ENCODE measurements at regions not wholly inside any gene's neighbourhood (a gene's known extent, or its start where the extent isn't known, plus 50 kb on each side); places are given as distances from the start of the nearest gene placed in this dataset.
A peak's percentile ranks its signal among the peaks of the same experiment; 100 is the strongest.

GRCh38 chr17:15177343-15177742 is 87.8 kb downstream of the PMP22 start:
- Histone ChIP-seq H3K4me3 (ENCODE audit: low read length) (no peak overlapping the region), H3K27ac (ENCODE audit: low read depth, low read length) (no peak overlapping the region), H3K9ac (ENCODE audit: extremely low read depth, low read length, poor library complexity, severe bottlenecking) (no peak overlapping the region), H3K27me3 (ENCODE audit: control insufficient read depth, insufficient read depth, low read length, poor library complexity, severe bottlenecking) (no peaks in the 10 kb centered on the region), H3K36me3 (ENCODE audit: control insufficient read depth, insufficient read depth, low read length) (no peaks in the 10 kb centered on the region), H3K4me1 (ENCODE audit: control insufficient read depth, insufficient read depth, low read length) (no peaks in the 10 kb centered on the region), H3K9me3 (ENCODE audit: control insufficient read depth, low read length) (no peaks in the 10 kb centered on the region)
- TF ChIP-seq CTCF (conservative IDR thresholded peaks at IDR 0.05), result no peak
- Mint-ChIP-seq H3K36me3 (ENCODE audit: low read depth) (no peaks in the 10 kb centered on the region), H3K4me3 (no peak overlapping the region), H3K27ac (no peak overlapping the region), H3K27me3 (ENCODE audit: insufficient read depth) (no peaks in the 10 kb centered on the region), H3K9me3 (no peaks in the 10 kb centered on the region), H3K4me1 (peaks cover 7% of the 10 kb centered on the region)
- no peak for DNase-seq
- WGBS, 2 experiments (ENCODE audit: insufficient coverage in 1 of 2, insufficient read length in 1 of 2), result 93 to 98% methylated on average over 2 of the region's 2 CpGs

GRCh38 chr17:15175356-15175755 is 89.8 kb downstream of the PMP22 start:
- Mint-ChIP-seq H3K36me3 (ENCODE audit: low read depth) (no peaks in the 10 kb centered on the region), H3K4me3 (no peak overlapping the region), H3K27ac (no peak overlapping the region), H3K4me1 (peaks cover 4% of the 10 kb centered on the region), H3K9me3 (no peaks in the 10 kb centered on the region), H3K27me3 (ENCODE audit: insufficient read depth) (no peaks in the 10 kb centered on the region)
- no peak for TF ChIP-seq CTCF (conservative IDR thresholded peaks at IDR 0.05)
- Histone ChIP-seq H3K9ac (ENCODE audit: extremely low read depth, low read length, poor library complexity, severe bottlenecking) (no peak overlapping the region), H3K36me3 (ENCODE audit: control insufficient read depth, insufficient read depth, low read length) (no peaks in the 10 kb centered on the region), H3K4me3 (ENCODE audit: low read length) (no peak overlapping the region), H3K9me3 (ENCODE audit: control insufficient read depth, low read length) (no peaks in the 10 kb centered on the region), H3K27me3 (ENCODE audit: control insufficient read depth, insufficient read depth, low read length, poor library complexity, severe bottlenecking) (no peaks in the 10 kb centered on the region), H3K27ac (ENCODE audit: low read depth, low read length) (no peak overlapping the region), H3K4me1 (ENCODE audit: control insufficient read depth, insufficient read depth, low read length) (no peaks in the 10 kb centered on the region)
- WGBS, 2 experiments (ENCODE audit: insufficient coverage in 1 of 2, insufficient read length in 1 of 2), result 75 to 83% methylated on average over 1 to 7 of the region's 7 CpGs
- DNase-seq, result no peak

- Mint-ChIP-seq H3K27ac (no peak overlapping the region), H3K36me3 (ENCODE audit: low read depth) (no peaks in the 10 kb centered on the region), H3K9me3 (no peaks in the 10 kb centered on the region), H3K4me3 (no peak overlapping the region), H3K27me3 (ENCODE audit: insufficient read depth) (no peaks in the 10 kb centered on the region), H3K4me1 (peaks cover 9% of the 10 kb centered on the region)
- H3K4me1 ChIP-seq (ENCODE audit: control insufficient read depth, insufficient read depth, low read length), result no peaks in the 10 kb centered on the region
- peak; percentile 93 for TF ChIP-seq CTCF (conservative IDR thresholded peaks at IDR 0.05)
- H3K9me3 ChIP-seq (ENCODE audit: control insufficient read depth, low read length), result no peaks in the 10 kb centered on the region
- DNase-seq, result peak; percentile 96
- H3K9ac ChIP-seq (ENCODE audit: extremely low read depth, low read length, poor library complexity, severe bottlenecking), result no peak overlapping the region
- WGBS, 2 experiments (ENCODE audit: insufficient coverage in 1 of 2, insufficient read length in 1 of 2), result 26 to 43% methylated on average over 8 to 9 of the region's 9 CpGs
- no peaks in the 10 kb centered on the region for H3K36me3 ChIP-seq (ENCODE audit: control insufficient read depth, insufficient read depth, low read length)
- no peak overlapping the region for H3K4me3 ChIP-seq (ENCODE audit: low read length)
- no peak overlapping the region for H3K27ac ChIP-seq (ENCODE audit: low read depth, low read length)
- H3K27me3 ChIP-seq (ENCODE audit: control insufficient read depth, insufficient read depth, low read length, poor library complexity, severe bottlenecking), result no peaks in the 10 kb centered on the region
These were observed 93.7 kb downstream of the PMP22 start for GRCh38 chr17:15171167-15172047.
